Fibroblast of lung (primary cell): ENCODE measurements at regions not wholly inside any gene's neighbourhood (a gene's known extent, or its start where the extent isn't known, plus 50 kb on each side); places are given as distances from the start of the nearest gene placed in this dataset.

ENCODE experiments used
- EZH2 ChIP-seq: IDR thresholded peaks from 2 replicates; pipeline ENCODE4 v1.5.1; 2012; ENCODE audit warnings: low read length, control low read depth, mild to moderate bottlenecking; ENCODE audit errors: missing control alignments
- TF ChIP-seq, protein P1 (sequence below), 2 donors: IDR thresholded peaks in 1 of 2; conservative IDR thresholded peaks in 1 of 2; 1 replicate in 1 of 2; 2 replicates in 1 of 2; pipeline ENCODE4 v1.5.1; 2011 to 2012; ENCODE audit warnings: low read length in 2 of 2, control low read depth in 1 of 2, inconsistent platforms in 1 of 2, low read depth in 1 of 2, mild to moderate bottlenecking in 1 of 2

DNA sequence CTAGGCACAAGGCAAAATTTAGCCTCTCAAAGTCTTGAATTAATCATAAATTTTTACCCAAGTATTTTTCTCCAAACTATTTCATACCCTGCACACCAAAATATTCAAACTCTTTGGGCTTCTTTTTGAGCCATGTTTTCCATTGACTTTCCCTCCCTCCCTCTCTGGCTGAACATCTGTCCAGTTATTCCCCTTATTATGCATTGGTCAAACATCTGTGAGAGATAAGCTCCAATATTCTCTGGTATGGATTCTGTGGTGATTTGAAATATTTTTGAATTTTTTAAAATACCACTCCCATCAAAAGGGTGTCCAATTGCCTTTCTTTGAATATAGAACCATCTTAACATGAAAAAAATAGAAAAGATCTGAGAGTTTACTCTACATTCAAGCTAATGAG is 244.2 kb downstream of the RFPL4B start:
- TF ChIP-seq, protein P1, sequence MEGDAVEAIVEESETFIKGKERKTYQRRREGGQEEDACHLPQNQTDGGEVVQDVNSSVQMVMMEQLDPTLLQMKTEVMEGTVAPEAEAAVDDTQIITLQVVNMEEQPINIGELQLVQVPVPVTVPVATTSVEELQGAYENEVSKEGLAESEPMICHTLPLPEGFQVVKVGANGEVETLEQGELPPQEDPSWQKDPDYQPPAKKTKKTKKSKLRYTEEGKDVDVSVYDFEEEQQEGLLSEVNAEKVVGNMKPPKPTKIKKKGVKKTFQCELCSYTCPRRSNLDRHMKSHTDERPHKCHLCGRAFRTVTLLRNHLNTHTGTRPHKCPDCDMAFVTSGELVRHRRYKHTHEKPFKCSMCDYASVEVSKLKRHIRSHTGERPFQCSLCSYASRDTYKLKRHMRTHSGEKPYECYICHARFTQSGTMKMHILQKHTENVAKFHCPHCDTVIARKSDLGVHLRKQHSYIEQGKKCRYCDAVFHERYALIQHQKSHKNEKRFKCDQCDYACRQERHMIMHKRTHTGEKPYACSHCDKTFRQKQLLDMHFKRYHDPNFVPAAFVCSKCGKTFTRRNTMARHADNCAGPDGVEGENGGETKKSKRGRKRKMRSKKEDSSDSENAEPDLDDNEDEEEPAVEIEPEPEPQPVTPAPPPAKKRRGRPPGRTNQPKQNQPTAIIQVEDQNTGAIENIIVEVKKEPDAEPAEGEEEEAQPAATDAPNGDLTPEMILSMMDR (conservative IDR thresholded peaks at IDR 0.05 in 1 of 2, IDR thresholded peaks at IDR 0.05 in 1 of 2; ENCODE audit: low read depth in 1 of 2, low read length in 2 of 2), result no peak
- TF ChIP-seq EZH2, result no peak
